Ramos (cell line): ENCODE measurements at regions not wholly inside any gene's neighbourhood (a gene's known extent, or its start where the extent isn't known, plus 50 kb on each side); places are given as distances from the start of the nearest gene placed in this dataset.

Experiments used
- in situ Hi-C: fragments of 300-500 bp; cut with MboI; formaldehyde crosslinking; loops from one replicate; pipeline ENCODE4 v1.14.3; 2022; ENCODE audit warnings: low sequenced_read_pairs; ENCODE audit not compliant: unreplicated experiment

DNA sequence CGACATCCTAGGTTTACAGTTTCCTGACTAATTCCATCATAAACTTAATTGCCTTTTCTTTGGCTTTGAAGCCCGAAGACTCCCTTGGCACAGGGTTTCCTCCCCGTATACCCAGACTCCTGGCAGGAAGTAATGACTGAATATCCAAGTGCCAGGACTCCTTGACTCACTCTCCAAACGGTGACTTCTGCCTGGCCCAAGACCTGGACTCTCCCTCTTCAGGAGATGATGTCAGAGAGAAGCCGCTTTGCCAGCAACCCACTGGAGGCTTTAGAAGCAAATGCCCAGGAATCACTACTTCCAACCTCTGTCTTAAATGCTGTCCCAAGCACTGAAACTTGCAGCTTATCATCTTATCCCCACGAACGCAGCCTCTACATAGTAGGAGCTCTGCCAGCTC lies 146.5 kb downstream of the RGS9 start:
- in situ Hi-C loops = loop anchor here (25.0 kb wide), 1 partner anchor 879 kb away; no protein-coding TSS in a partner anchor

DNA sequence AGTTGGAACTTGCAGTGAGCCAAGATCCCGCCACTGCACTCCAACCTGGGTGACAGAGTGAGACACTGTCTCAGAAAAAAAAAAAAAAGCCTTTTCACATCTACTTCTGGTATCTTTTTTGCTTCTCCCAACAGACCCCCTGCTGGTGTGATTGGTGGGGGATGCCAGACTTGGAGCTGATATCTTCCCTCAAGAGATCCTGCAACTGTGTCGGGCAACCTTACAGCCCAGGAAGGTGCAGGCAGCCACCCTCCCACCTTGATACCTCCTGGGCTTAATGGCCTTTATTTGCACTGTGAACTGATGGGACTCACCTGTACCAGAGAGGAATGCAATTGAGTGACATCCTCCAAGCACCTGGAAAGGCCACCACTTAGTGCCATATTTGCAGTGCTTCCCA lies 142.3 kb downstream of the RGS9 start:
- in situ Hi-C loops = loop anchor here (25.0 kb wide), 1 partner anchor 883 kb away; no protein-coding TSS in a partner anchor

DNA sequence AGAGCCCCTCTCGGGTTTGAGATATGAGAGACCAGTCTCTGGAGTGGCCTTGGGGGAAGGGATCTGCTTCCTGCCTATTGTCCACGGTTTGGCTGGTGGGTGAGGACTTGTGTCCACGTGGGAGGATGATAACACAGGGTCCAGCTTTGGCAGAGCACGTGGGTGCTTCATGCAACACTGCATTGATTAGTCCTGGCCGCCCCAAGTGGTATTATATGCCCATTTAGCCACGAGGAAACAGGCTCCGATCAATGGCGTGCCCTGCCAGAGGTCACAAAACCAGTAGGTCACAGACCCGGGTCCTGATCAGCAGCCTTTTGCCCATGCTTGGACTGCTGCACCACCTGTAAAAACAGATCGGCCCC lies 141.6 kb downstream of the RGS9 start:
- in situ Hi-C loops = loop anchor here (25.0 kb wide), 1 partner anchor 883 kb away; no protein-coding TSS in a partner anchor

DNA sequence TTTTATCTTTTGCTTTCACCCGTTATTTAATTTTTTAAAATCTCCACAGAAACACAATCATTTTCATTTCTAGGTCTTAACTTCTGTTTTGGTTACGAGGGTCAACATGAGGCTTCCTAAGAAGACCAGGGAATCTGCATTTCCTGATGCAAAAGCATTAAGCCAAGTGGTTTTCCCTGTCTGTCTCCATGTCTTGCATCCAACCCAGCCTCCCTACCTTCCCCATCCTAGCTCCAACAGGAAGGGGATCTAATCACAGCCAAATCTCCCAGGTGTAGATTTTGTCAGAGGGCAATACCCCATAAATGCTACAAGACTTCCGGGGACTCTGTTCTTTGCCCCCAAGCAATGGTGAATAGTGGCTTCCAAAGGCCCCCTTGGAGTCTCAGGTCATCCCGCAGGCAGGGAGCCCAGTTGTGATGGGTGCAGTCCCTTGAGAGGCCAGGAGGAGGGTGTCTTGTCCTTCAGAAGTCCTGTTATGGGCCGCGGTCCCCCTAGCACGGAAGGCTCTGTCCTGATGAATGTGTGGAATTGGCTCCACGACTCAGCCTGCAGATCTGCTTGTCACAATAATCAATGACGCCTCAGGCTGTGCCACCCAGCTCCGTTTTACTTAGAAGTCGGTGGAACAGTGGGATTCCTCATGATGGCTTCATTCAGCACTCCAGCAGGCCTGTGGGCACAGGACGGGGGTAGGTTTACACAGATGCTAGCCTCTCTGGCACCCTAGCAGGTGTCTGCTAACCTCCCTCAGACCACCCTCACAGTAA lies 141.1 kb downstream of the RGS9 start:
- in situ Hi-C loops = loop anchor here (25.0 kb wide), 1 partner anchor 884 kb away; no protein-coding TSS in a partner anchor

DNA sequence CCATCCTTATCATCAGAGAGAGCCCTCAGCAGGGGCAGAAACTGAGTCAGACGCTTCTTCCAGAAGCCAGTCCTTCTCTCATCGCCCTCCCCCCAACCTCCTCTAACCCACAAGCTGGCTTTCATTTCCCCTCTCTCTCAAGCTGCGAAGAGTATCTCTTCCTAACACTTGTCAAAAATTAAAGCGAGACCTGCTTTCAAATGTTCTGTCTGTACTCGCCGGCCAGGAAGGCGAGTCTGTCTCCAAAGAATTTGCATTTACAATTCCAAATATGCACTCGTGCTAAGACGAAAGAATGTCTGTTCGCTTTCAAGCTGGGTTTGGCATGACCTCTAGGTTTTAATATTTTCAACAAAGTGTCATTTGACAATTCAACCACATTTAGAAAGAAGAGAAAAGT lies 140.4 kb downstream of the RGS9 start:
- in situ Hi-C loops = loop anchor here (25.0 kb wide), 1 partner anchor 885 kb away; no protein-coding TSS in a partner anchor
